Heart right ventricle (tissue), 16 donors: ENCODE measurements at regions not wholly inside any gene's neighbourhood (a gene's known extent, or its start where the extent isn't known, plus 50 kb on each side); places are given as distances from the start of the nearest gene placed in this dataset.
A peak's percentile ranks its signal among the peaks of the same experiment; 100 is the strongest.
"Not testable (repeated sequence)": the region's sequence is repeated elsewhere in the genome, so short reads cannot be mapped to it uniquely, and the experiment has no call there.

Experiments used
- ATAC-seq, 8 donors: fragments of 200-7000 bp; cut with Tn5 transposase; one replicate each; pipeline ENCODE4 v1.9.1; 2020; ENCODE audit warnings: mild to moderate bottlenecking in 8 of 8, moderate library complexity in 8 of 8, moderate number of reproducible peaks in 1 of 8
- DNase-seq, 2 donors: peaks; one replicate each; pipeline ENCODE4 v3.0.0-alpha.2; 2020
- H3K27ac ChIP-seq, 10 donors: fragments of 200-600 bp; sonication (generic) in 2 of 10; one replicate each; pipeline versions ENCODE4 v1.5.0 to v1.8.0; 2020 to 2022; ENCODE audit warnings: mild to moderate bottlenecking in 3 of 10
- H3K27me3 ChIP-seq, 7 donors: fragments of 200-600 bp; one replicate each; pipeline ENCODE4 v1.8.0; 2021 to 2022; ENCODE audit warnings: mild to moderate bottlenecking in 2 of 7
- H3K36me3 ChIP-seq, 9 donors: fragments of 200-600 bp; sonication (generic) in 1 of 9; one replicate each; pipeline versions ENCODE4 v1.5.0 to v1.8.0; 2020 to 2022; ENCODE audit warnings: mild to moderate bottlenecking in 2 of 9
- H3K4me1 ChIP-seq, 9 donors: fragments of 200-600 bp; sonication (generic) in 1 of 9; one replicate each; pipeline versions ENCODE4 v1.5.0 to v1.8.0; 2020 to 2022; ENCODE audit warnings: mild to moderate bottlenecking in 4 of 9
- H3K4me3 ChIP-seq, 10 donors: fragments of 200-600 bp; sonication (generic) in 2 of 10; one replicate each; pipeline versions ENCODE4 v1.5.0 to v1.8.0; 2020 to 2022; ENCODE audit warnings: mild to moderate bottlenecking in 7 of 10, moderate library complexity in 2 of 10
- H3K9me3 ChIP-seq, 11 donors: fragments of 200-600 bp in 10 of 11; sonication (generic) in 2 of 11; one replicate each; pipeline versions ENCODE4 v1.5.0 to v1.8.0; 2013 to 2022; ENCODE audit warnings: mild to moderate bottlenecking in 2 of 11, control low read depth in 1 of 11, moderate library complexity in 1 of 11
- WGBS, 2 donors: extraction: QIAGEN DNeasy Blood & Tissue Kit; methylation state at CpG; one replicate each; pipeline ENCODE4 v1.1.7; 2013; ENCODE audit warnings: inconsistent platforms in 1 of 2; 5-methylcytosine and 5-hydroxymethylcytosine counted together
- intact Hi-C, 10 donors: fragments of 100-400 bp; cut with DNase I; formaldehyde crosslinking; loops; one replicate each; pipeline versions ENCODE4 v1.11.1 to v1.14.2; 2022
- TF ChIP-seq, protein P1 (sequence below), 9 donors: fragments of 200-600 bp; sonication (generic) in 2 of 9; IDR thresholded peaks; one replicate each; pipeline versions ENCODE4 v1.5.0 to v1.8.0; 2021 to 2022; ENCODE audit warnings: antibody characterized with exemption in 9 of 9, mild to moderate bottlenecking in 5 of 9, moderate library complexity in 1 of 9
- donor health status: Arrhythmogenic right ventricular cardiomyopathy.
- donor health status: ischemic (EF 13 %, LVEDD 7.1; RV severe dilation, severe dysfunction).
- donor health status: healthy with polysubstance abuse.
- donor health status: DM: no; HTN: yes; CAD: no.
- donor health status: DM: no; HTN: no; CAD: no.
- donor health status: ischemic (EF 25% LVEDD 6.9; RV normal size, moderate dysfunction).
- donor health status: ischemic (EF 25% LVEDD 5.7; RV mildly dilated, moderate dysfunction).
- donor health status: healthy.
- donor health status: DM: yes; HTN: yes; CAD: no.
- donor health status: Ischemic cardiomyopathy.
- donor health status: ischemic (EF 35%, LVEDD 5.7; RV mildly dilated, moderate dysfunction).
- donor health status: nonischemic (EF 11% LVEDD 7.7; RV severe dilation, severe dysfunction).
- donor health status: DM: yes; HTN: yes; CAD: no.
- donor health status: PGD.
- donor health status: ischemic (EF 29% LVEDD 5.4; RV normal size, mild dysfunction).
- donor health status: nonischemic (EF 23%, LVEDD 6.1; RV moderate dilation, normal function).

DNA sequence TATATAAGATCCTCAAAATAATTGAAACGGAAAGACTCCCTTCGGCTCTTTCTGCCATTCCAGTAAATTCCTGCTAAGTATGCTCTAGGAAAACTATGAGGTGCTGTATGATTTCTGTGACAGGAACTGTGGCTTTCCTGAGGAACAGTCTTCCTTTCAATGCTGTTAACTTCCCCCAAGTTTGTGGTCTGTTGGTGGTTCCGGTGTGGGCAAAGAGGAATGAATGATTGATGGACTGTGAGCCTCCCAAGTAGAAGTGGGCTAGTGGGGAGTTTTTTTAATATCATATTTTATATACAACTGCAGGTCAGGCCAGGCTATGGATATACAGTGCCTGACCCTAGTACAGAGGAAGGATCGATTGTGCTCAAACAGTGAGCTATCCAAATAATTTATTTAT lies 560.7 kb upstream of the RBFOX1 start:
- TF ChIP-seq, protein P1, sequence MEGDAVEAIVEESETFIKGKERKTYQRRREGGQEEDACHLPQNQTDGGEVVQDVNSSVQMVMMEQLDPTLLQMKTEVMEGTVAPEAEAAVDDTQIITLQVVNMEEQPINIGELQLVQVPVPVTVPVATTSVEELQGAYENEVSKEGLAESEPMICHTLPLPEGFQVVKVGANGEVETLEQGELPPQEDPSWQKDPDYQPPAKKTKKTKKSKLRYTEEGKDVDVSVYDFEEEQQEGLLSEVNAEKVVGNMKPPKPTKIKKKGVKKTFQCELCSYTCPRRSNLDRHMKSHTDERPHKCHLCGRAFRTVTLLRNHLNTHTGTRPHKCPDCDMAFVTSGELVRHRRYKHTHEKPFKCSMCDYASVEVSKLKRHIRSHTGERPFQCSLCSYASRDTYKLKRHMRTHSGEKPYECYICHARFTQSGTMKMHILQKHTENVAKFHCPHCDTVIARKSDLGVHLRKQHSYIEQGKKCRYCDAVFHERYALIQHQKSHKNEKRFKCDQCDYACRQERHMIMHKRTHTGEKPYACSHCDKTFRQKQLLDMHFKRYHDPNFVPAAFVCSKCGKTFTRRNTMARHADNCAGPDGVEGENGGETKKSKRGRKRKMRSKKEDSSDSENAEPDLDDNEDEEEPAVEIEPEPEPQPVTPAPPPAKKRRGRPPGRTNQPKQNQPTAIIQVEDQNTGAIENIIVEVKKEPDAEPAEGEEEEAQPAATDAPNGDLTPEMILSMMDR (IDR thresholded peaks at IDR 0.05): no peak
- Histone ChIP-seq H3K27ac (no peak overlapping the region), H3K9me3 (no peaks in the 10 kb centered on the region), H3K36me3 (no peaks in the 10 kb centered on the region), H3K4me1 (no peaks in the 10 kb centered on the region), H3K4me3 (no peak overlapping the region), H3K27me3 (peaks cover 0 to 7% (median 0%) of the 10 kb centered on the region in 7 donors)
- no peak for DNase-seq
- intact Hi-C loops: loop anchor here in 1 of 10 donors (5.0 kb wide), 1 partner anchor 295 kb away; no protein-coding TSS in a partner anchor
- no peak for ATAC-seq
- 73 to 84% methylated on average over 4 of the region's 4 CpGs for WGBS, 2 donors

GRCh38 chr16:6753553-6753952 lies 579.1 kb upstream of the RBFOX1 start:
- intact Hi-C loops: no loop called here
- H3K27ac ChIP-seq: no peak overlapping the region
- no peaks in the 10 kb centered on the region for H3K4me1 ChIP-seq
- H3K9me3 ChIP-seq: peaks cover 0 to 5% (median 0%) of the 10 kb centered on the region in 11 donors
- TF ChIP-seq, protein P1 (IDR thresholded peaks at IDR 0.05): no peak
- 48 to 53% methylated on average over 9 of the region's 9 CpGs for WGBS, 2 donors
- ATAC-seq (no peak), DNase-seq (no peak)
- H3K27me3 ChIP-seq: no peaks in the 10 kb centered on the region
- H3K36me3 ChIP-seq: no peaks in the 10 kb centered on the region
- H3K4me3 ChIP-seq: no peak overlapping the region

DNA sequence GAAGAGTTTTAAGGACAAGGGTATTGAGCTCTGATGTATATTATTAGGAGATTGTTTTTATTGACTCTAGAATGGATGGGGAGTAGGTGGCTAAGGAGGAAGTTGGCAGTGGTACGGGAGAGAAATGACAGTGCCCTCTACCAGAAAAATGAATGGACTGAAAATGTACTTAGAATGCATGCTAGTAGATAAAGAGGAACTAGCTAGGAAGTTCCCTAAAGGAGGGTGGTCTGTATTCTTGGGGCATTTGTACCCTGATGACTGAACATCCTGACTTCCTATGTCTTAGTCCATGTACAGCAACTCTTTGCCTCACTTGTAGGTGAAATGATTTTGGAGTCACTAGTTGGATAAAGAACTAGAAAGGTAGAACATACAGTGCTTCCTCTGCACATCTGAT lies 581.5 kb upstream of the RBFOX1 start:
- H3K4me1 ChIP-seq: no peaks in the 10 kb centered on the region

DNA sequence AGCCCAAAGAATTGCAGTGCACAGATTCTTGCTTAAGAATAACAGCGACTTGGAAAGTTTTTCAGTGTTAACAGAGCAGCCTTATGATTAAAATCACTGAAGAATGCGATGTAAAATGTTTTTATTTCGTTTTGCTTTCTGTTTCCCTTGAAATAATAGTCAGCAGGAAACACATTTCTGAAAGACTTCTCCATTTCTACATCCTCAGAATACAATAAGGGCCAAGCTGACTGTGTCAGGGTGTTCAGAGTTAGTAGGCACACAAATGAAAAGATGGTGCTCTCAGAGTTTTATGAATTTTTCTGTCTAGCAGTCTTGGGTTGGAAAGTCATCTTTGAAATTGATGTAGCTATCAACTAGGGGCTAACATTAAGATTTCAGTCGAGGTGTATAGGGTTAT lies 582.9 kb upstream of the RBFOX1 start:
- intact Hi-C loops: no loop called here
- DNase-seq: no peak
- Histone ChIP-seq H3K9me3 (peaks cover 0 to 20% (median under 1%) of the 10 kb centered on the region in 11 donors), H3K27me3 (no peaks in the 10 kb centered on the region), H3K4me3 (no peak overlapping the region), H3K36me3 (no peaks in the 10 kb centered on the region), H3K4me1 (no peaks in the 10 kb centered on the region), H3K27ac (peak overlapping the region in 1 of 10 donors; percentile 40)
- ATAC-seq: no peak
- TF ChIP-seq, protein P1 (IDR thresholded peaks at IDR 0.05): no peak
- whole genome bisulfite sequencing, 2 donors: 37 to 41% methylated on average over 4 of the region's 4 CpGs

More for the DNA sequence above, 581.5 kb upstream of the RBFOX1 start:
- no peaks in the 10 kb centered on the region for H3K27me3 ChIP-seq
- TF ChIP-seq, protein P1 (IDR thresholded peaks at IDR 0.05): no peak
- H3K27ac ChIP-seq: no peak overlapping the region
- H3K36me3 ChIP-seq: no peaks in the 10 kb centered on the region
- intact Hi-C loops: no loop called here
- no peak overlapping the region for H3K4me3 ChIP-seq
- WGBS, 2 donors: 83 to 100% methylated on average over 1 of the region's 1 CpG
- ATAC-seq (no peak), DNase-seq (no peak)
- H3K9me3 ChIP-seq: peaks cover 0 to 5% (median 0%) of the 10 kb centered on the region in 11 donors

- peaks cover 0 to 19% (median 0%) of the 10 kb centered on the region in 11 donors for H3K9me3 ChIP-seq
- H3K4me1 ChIP-seq, ATAC-seq, H3K27ac ChIP-seq, H3K4me3 ChIP-seq, DNase-seq, intact Hi-C loops, H3K36me3 ChIP-seq, H3K27me3 ChIP-seq: not testable (repeated sequence)
- WGBS, 2 donors: 22 to 29% methylated on average over 2 of the region's 2 CpGs
Measured at GRCh38 chr16:6736302-6736701, 596.3 kb upstream of the RBFOX1 start.
